ENCODE measurements at regions not wholly inside any gene's neighbourhood (a gene's known extent, or its start where the extent isn't known, plus 50 kb on each side); places are given as distances from the start of the nearest gene placed in this dataset.

DNA sequence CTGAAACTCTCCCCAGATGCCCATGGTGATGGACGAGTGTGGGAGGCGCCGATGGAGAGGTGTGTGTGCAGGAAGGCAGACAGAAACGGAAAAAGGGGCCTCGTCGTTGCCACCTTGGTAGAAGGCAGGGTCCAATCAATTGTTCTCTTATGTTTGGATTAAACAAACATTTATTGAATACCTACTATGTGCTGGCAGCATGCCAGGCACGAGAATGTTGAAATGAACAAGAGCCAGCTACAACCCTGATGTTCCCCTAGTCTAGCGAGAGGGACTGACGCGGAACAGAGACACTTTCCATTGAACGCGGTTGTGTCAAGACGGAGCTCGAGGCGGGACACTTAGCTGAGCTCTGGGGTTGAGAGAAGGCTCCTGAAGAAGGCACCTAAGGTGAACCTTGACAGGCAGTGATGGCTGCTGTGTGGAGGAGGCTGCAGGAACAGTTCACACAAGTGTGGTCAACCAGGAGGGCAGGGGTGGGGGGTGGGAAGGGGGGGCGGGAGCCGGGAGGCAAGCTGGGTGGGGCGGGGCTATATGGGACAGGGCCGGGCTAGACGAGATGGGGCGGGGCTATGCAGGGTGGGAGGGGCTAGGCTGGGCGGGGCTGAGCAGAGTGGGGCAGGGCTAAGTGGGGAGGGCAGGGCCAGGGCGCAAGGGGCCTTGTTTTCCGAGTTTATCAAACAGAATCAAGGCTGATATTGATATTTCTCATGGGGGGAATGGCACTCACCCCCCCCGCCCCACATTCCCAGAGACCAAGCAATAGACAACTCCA is 181.0 kb downstream of the GATA3 start:
- TF ChIP-seq JUND (IDR thresholded peaks at IDR 0.05) (no peak), TAF1 (conservative IDR thresholded peaks at IDR 0.05) (no peak), GABPA (IDR thresholded peaks at IDR 0.05 in 1 of 2, conservative IDR thresholded peaks at IDR 0.05 in 1 of 2) (no peak), RAD21 (IDR thresholded peaks at IDR 0.05) (no peak), SP1 (IDR thresholded peaks at IDR 0.05) (no peak), YY1 (IDR thresholded peaks at IDR 0.05) (no peak), RXRA (IDR thresholded peaks at IDR 0.05) (no peak), NR2F2 (IDR thresholded peaks at IDR 0.05) (no peak)
- TF ChIP-seq, protein P1, sequence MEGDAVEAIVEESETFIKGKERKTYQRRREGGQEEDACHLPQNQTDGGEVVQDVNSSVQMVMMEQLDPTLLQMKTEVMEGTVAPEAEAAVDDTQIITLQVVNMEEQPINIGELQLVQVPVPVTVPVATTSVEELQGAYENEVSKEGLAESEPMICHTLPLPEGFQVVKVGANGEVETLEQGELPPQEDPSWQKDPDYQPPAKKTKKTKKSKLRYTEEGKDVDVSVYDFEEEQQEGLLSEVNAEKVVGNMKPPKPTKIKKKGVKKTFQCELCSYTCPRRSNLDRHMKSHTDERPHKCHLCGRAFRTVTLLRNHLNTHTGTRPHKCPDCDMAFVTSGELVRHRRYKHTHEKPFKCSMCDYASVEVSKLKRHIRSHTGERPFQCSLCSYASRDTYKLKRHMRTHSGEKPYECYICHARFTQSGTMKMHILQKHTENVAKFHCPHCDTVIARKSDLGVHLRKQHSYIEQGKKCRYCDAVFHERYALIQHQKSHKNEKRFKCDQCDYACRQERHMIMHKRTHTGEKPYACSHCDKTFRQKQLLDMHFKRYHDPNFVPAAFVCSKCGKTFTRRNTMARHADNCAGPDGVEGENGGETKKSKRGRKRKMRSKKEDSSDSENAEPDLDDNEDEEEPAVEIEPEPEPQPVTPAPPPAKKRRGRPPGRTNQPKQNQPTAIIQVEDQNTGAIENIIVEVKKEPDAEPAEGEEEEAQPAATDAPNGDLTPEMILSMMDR (IDR thresholded peaks at IDR 0.05; ENCODE audit: low read depth, low read length, missing input control) = no peak
- TF ChIP-seq, protein P2, sequence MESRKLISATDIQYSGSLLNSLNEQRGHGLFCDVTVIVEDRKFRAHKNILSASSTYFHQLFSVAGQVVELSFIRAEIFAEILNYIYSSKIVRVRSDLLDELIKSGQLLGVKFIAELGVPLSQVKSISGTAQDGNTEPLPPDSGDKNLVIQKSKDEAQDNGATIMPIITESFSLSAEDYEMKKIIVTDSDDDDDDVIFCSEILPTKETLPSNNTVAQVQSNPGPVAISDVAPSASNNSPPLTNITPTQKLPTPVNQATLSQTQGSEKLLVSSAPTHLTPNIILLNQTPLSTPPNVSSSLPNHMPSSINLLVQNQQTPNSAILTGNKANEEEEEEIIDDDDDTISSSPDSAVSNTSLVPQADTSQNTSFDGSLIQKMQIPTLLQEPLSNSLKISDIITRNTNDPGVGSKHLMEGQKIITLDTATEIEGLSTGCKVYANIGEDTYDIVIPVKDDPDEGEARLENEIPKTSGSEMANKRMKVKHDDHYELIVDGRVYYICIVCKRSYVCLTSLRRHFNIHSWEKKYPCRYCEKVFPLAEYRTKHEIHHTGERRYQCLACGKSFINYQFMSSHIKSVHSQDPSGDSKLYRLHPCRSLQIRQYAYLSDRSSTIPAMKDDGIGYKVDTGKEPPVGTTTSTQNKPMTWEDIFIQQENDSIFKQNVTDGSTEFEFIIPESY (IDR thresholded peaks at IDR 0.05) = no peak
- TF ChIP-seq, protein P3, sequence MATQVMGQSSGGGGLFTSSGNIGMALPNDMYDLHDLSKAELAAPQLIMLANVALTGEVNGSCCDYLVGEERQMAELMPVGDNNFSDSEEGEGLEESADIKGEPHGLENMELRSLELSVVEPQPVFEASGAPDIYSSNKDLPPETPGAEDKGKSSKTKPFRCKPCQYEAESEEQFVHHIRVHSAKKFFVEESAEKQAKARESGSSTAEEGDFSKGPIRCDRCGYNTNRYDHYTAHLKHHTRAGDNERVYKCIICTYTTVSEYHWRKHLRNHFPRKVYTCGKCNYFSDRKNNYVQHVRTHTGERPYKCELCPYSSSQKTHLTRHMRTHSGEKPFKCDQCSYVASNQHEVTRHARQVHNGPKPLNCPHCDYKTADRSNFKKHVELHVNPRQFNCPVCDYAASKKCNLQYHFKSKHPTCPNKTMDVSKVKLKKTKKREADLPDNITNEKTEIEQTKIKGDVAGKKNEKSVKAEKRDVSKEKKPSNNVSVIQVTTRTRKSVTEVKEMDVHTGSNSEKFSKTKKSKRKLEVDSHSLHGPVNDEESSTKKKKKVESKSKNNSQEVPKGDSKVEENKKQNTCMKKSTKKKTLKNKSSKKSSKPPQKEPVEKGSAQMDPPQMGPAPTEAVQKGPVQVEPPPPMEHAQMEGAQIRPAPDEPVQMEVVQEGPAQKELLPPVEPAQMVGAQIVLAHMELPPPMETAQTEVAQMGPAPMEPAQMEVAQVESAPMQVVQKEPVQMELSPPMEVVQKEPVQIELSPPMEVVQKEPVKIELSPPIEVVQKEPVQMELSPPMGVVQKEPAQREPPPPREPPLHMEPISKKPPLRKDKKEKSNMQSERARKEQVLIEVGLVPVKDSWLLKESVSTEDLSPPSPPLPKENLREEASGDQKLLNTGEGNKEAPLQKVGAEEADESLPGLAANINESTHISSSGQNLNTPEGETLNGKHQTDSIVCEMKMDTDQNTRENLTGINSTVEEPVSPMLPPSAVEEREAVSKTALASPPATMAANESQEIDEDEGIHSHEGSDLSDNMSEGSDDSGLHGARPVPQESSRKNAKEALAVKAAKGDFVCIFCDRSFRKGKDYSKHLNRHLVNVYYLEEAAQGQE (IDR thresholded peaks at IDR 0.05) = no peak
- TF ChIP-seq, protein P4, sequence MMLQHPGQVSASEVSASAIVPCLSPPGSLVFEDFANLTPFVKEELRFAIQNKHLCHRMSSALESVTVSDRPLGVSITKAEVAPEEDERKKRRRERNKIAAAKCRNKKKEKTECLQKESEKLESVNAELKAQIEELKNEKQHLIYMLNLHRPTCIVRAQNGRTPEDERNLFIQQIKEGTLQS (IDR thresholded peaks at IDR 0.05) = no peak
- TF ChIP-seq, protein P5, sequence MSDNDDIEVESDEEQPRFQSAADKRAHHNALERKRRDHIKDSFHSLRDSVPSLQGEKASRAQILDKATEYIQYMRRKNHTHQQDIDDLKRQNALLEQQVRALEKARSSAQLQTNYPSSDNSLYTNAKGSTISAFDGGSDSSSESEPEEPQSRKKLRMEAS (IDR thresholded peaks at IDR 0.05) = no peak
